GM18870 (cell line): ENCODE measurements at regions not wholly inside any gene's neighbourhood (a gene's known extent, or its start where the extent isn't known, plus 50 kb on each side); places are given as distances from the start of the nearest gene placed in this dataset.
"Not testable (repeated sequence)": the region's sequence is repeated elsewhere in the genome, so short reads cannot be mapped to it uniquely, and the experiment has no call there.

ENCODE experiments used
- ATAC-seq: cut with Tn5 transposase; IDR thresholded peaks from one replicate; pipeline ENCODE4 v1.9.1; 2021; ENCODE audit warnings: moderate library complexity; ENCODE audit not compliant: unreplicated experiment

GRCh38 chr2:42978887-42979415 lies 186.6 kb upstream of the HAAO start:
- ATAC-seq: no peak

DNA sequence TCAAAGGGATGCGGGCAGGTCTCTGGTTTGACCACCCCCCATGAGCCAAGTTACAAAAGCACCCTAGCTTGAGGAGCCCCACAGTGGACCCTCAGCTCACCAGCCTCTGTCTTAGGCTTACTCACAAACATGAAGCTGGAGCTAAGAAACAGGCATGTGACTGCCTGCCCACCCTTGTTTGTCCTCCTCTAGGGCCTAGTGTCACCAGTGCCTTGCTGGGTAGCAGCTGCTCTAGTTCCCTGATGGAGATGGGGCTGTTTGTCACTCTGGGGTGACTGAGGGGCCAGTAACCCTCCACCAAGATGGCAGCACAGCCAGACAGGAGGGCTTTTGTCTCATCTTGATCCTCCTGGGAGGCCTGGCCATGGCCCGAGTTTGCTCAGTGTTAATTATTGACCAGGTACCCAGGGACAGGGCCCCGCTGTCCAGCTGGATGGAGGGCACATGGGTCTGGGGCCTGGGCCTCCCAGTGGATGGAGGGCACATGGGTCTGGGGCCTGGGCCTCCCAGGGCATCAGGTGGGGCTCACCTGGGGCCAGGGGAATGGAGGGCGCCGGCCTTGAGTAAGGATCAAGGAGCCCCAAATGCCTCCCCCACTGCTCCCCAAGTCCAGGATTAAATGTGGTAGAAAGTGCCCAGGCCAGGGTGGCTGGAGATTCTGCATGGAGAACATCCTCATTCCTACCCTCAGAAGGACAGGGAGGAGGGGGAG lies 185.9 kb upstream of the HAAO start:
- no peak for ATAC-seq

DNA sequence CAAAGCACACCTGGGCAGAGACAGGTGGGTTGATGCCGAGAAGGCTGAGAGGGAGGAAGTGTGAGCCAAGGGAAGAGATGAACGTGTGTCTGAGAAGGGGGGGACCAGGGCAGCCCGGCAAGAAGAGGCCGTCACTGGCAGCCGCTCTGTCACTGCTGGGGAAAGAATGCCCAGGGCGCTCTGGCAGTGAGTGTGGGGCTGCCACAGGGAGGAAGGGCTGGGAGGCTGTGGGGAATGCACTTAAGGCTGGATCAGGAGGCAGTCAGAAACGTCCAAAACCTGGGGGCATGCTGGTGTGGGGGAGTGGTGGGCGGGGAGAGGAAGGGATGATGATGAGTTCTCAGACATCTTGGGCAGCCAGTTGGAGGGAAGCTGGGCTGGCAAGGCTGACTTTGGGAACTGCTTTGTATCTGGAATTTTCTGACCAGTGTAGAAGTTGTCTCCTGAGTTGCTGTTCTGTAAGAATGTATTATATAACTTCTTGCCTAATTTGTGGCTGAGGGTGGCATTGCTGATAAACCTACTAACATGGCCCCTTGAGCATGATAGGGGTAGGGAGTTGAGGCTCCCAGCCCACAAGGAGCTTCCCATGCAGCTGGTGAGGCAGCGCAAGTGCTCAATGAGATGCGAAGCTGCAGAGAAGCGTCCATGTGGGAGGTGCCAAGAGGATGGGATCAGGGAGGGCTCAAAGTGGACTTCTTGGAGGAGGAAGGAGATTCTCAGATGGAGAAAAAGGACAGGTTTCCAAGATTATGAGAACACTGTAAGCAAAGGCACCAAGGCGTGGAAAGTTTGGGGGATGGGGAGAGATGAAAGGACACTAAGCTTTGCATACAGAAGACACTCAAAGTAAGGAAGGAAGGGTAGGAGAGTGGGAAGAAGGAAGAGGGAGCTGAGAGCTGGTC lies 185.1 kb upstream of the HAAO start:
- no peak for ATAC-seq

GRCh38 chr2:42976351-42976750 lies 184.0 kb upstream of the HAAO start:
- no peak for ATAC-seq

DNA sequence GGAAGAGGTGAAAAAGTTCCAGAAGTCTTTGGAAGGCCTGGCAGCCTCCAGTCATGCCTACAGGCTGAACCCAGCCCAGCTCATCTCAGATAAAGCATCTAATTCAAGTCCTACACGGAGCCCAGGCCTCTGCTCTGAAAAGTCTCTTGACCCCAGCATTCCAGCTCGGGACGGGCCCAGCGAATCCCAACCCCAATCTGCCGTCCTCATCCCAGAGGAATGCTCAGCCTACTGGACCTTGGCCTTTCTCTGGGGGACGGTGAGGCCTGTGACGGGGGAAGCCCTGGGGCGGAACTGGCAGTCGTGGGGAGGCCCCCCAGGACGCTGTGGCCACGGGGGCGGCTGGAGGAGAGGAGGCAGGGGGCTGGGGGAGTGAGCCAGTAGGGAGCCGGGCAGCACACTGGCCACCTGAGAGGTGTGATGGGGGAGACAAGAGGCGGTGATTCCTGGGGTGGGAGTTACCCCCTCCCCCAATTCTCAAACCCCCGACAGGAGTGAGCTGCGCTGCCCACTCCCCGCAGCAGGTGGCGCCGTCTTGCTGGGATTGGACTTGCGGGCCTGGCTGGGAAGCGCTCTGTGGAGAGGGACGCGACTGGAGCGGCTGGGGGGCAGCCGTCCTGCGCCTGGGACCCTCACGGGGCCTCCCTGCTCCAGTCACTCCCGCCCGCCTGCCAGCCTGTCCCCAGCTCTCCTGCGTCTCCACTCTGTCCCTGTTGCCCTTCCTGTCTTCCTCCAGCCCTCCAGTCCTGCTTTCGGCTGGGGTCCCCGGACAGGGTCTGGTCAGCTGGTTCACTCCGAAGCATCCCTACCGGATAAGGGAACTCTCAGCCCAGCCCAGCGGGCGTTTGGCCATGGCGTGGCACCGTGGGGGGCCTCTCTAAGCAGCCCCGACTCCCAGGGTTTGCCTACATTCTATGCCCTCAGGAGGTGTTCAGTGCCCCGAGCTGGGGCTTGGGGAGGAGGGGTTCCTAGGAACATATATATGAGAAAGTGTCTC lies 182.6 kb upstream of the HAAO start:
- ATAC-seq: no peak

GRCh38 chr2:42974169-42974720 lies 181.9 kb upstream of the HAAO start:
- no peak for ATAC-seq

GRCh38 chr2:42973726-42974125 lies 181.3 kb upstream of the HAAO start:
- ATAC-seq: no peak

DNA sequence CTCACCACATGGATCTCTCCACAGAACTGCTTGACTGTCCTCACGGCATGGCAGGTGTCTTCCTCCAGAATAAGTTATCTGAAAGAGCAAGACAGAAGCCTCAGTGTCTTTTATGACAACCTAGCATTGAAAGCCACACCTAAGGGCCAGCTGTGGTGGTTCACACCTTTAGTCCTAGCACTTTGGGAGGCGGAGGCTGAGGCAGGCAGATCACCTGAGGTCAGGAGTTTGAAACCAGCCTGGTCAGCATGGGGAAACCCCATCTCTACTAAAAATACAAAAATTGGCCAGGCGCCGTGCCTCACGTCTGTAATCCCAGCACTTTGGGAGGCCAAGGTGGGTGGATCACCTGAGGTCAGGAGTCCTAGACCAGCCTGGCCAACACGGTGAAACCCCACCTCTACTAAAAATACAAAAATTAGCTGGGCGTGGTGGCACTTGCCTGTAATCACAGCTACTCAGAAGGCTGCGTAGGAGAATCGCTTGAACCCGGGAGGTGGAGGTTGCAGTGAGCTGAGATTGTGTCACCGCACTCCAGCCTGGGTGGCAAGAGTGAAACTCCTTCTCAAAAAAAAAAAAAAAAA lies 180.6 kb upstream of the HAAO start:
- ATAC-seq: not testable (repeated sequence)

DNA sequence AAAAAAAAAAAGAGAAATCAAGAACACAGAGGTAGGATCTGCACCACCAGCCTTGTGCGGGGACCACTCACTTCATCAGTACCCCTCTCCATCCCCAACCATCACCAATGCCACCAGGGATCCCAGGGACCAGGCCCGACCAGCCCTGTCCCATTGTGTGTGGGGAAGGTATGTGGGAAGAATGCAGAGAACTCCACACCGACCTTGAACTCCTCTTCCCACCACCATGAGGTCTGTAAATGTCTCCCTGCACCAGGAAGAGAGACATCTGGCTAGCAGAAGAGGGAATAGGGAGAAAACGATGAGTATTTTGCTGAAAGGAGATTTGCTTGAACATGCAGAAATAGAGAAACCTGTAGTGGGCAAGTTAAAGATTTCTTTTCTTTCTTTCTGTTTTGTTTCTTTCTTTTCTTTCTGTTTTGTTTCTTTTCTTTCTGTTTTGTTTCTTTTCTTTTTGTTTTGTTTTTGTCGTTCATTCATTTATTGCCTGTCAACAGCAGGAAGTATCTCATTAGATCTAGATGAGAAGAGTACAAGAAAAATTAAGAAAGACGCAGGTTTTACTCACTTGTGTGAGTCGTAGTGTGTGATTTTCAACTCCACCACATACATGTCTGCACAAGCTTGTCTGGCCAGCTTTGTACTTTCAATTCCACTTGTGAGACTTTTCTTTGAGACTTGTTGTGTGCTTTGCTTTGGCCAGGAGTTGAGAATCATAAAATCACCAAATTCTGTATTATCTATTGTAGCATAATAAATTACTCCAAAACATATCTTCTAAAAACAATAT lies 179.8 kb upstream of the HAAO start:
- ATAC-seq: no peak

- no peak for ATAC-seq
These were observed 179.0 kb upstream of the HAAO start for GRCh38 chr2:42971381-42971780.

DNA sequence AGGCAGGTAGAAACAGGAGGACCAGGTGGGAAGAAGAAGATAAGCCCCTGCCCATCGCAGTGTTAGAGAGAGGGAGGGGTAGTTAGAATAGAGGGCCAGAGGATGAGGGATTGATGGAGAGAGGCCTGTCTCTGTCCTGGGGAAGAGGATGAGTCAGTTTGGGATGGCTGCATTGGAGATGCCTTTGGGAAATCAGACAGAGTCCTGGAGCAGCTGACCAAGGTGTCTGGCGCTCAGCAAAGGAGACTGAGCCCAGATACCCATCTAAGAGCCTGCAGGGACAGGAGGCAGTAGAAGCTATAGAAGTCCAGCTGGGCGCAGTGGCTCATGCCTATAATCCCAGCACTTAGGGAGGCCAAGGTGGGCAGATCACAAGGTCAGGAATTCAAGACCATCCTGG lies 177.8 kb upstream of the HAAO start:
- ATAC-seq: no peak

DNA sequence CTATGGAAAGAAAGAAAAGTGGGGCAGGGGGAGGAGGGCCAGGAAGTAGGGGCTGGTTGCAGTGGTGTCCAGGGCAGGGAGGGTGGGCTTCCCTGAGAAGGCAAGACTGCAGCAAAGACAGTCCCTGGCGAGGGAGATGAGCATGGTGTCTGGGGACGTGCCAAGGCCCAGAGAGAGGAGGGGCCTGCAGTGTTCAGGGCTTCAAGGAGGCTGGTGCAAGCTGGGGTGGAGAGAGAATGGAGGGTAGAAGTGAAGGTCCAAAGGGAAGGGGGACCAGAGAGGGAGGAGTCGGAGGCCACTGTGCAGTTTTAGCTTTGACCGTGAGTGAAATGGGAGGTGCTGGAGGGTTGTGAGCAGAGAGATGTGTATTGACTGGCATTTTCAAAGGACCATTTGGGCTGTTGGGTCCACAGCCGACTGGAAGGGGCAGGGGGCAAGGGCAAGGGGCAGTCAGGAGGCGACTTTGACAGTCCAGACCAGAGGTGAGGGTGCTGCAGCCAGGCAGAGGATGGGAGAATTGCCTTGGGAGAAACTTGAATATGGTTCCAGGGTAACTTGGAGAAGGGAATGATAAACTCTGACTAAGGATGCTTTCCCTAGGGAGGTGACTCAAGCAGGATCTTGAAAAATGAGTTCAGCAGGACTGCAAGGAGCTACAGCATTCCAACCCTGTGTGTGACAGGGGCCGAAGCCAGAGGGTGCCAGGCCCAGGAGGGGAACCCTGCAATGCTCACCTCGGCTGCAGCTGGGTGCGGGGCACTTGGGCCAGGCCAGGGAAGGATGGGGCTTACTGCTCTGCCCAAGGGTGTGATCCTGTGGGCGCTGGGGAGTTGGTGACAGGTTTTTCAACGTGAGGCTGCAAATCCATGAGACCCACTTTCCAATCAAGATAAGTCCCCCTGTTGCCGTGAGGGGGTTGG lies 177.1 kb upstream of the HAAO start:
- no peak for ATAC-seq

DNA sequence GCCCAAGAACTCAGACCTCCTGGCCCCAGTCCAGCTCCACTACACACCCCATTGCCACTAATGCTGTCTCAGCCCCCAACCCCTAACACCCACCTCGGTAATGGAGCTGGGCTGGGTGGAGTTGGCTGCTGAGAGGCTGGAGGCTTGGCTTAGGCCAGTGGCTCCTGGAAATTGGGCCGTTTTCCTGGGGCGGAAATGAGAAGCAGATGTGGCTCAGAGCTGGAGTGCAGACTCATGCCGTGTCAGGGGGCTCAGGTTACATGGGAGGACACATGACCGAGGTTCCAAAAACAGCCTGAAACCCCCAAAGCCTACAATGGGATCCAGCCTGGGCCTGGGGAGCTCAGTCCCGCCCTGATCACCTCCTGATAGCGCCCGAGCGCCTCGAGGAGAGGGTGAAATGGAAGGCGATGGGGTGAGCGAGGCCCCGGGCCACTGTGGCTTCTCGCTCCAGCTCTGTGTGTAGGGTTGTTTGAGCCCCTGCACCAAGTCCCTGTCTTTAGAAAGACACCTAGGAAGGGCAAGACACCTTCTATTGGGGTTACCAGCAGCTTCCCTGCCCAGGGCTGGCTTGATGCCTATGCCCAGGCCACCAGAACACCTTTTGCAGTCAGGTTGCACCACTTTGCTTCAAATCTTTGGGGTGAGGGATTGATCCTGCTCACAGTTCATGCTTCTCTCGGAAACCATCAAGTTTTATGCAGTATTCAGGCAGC lies 175.7 kb upstream of the HAAO start:
- no peak for ATAC-seq

- no peak for ATAC-seq
These were observed 173.5 kb upstream of the HAAO start for GRCh38 chr2:42965910-42966309.

GRCh38 chr2:42965196-42965595 lies 172.8 kb upstream of the HAAO start:
- no peak for ATAC-seq

GRCh38 chr2:42964439-42965083 lies 172.2 kb upstream of the HAAO start:
- ATAC-seq: no peak

GRCh38 chr2:42963452-42964068 lies 171.2 kb upstream of the HAAO start:
- ATAC-seq: no peak
